ENCODE measurements at regions not wholly inside any gene's neighbourhood (a gene's known extent, or its start where the extent isn't known, plus 50 kb on each side); places are given as distances from the start of the nearest gene placed in this dataset.

- no peaks in the 10 kb centered on the region for H3K27me3 ChIP-seq
- H3K36me3 ChIP-seq = no peaks in the 10 kb centered on the region
- no peak overlapping the region for H3K27ac ChIP-seq
- H3K9me3 ChIP-seq = no peaks in the 10 kb centered on the region
- intact Hi-C loops (cut with DNase I) = loop anchor here (5.0 kb wide), 1 partner anchor 57 kb away; the partner anchor contains the start of gene GRAMD2B
- 36 to 67% methylated on average over 5 of the region's 5 CpGs for WGBS, 2 donors
- DNase-seq = no peak
- H3K4me3 ChIP-seq = no peak overlapping the region
- TF ChIP-seq POLR2A (IDR thresholded peaks at IDR 0.05) (no peak), POLR2AphosphoS5 (IDR thresholded peaks at IDR 0.05) (no peak), EP300 (IDR thresholded peaks at IDR 0.05) (no peak), CTCF (IDR thresholded peaks at IDR 0.05) (no peak)
- H3K4me1 ChIP-seq = peaks cover 0 to 21% (median 18%) of the 10 kb centered on the region in 4 donors
Measured at GRCh38 chr5:126365446-126366198, 57.6 kb upstream of the GRAMD2B start.

GRCh38 chr5:126366199-126366560 is 57.0 kb upstream of the GRAMD2B start:
- H3K27ac ChIP-seq = no peak overlapping the region
- 34 to 79% methylated on average over 1 of the region's 1 CpG for WGBS, 2 donors
- no peak for DNase-seq
- TF ChIP-seq EP300 (IDR thresholded peaks at IDR 0.05) (no peak), CTCF (IDR thresholded peaks at IDR 0.05) (no peak), POLR2AphosphoS5 (IDR thresholded peaks at IDR 0.05) (no peak), POLR2A (IDR thresholded peaks at IDR 0.05) (no peak)
- H3K4me1 ChIP-seq = peaks cover 0 to 24% (median 21%) of the 10 kb centered on the region in 4 donors
- H3K4me3 ChIP-seq = no peak overlapping the region
- no peaks in the 10 kb centered on the region for H3K36me3 ChIP-seq
- H3K27me3 ChIP-seq = no peaks in the 10 kb centered on the region
- H3K9me3 ChIP-seq = no peaks in the 10 kb centered on the region
- intact Hi-C loops (cut with DNase I) = loop anchor here (5.0 kb wide), 1 partner anchor 56 kb away; the partner anchor contains the start of gene GRAMD2B

DNA sequence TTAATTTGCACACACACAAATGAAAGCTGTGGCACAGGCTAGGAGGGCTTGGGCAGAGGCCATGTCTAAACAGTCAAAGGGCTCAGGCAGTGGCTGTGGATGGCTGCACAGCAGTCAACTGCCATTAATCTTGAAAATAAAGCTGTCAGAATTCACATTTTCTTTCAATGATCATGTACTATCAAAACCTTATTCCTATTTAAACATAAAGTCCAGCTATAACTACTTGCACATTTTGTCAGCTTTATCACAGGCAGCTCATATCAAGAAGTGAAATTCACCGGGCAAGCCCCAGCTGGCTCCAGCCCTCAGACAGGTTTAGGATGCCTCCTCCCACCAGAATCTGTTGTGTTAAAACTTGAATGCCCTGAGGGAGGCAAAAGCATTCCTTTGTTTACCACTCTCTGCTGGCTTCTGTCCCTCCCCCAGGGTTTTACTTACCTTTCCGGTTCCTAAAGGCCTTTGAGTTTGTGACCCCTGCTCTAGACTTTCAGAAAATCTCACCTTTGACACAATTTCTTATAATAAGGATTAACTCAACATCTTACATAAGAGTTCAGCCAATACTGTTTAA is 54.9 kb upstream of the GRAMD2B start:
- peak; percentile 75 for DNase-seq
- intact Hi-C loops (cut with DNase I) = loop anchor here (5.0 kb wide), 1 partner anchor 54 kb away; the partner anchor contains the start of gene GRAMD2B
- no peak for TF ChIP-seq EP300 (IDR thresholded peaks at IDR 0.05)
- TF ChIP-seq CTCF (IDR thresholded peaks at IDR 0.05) = no peak
- peak in 3 of 4 donors; percentile 21 to 37 (median 23) for TF ChIP-seq POLR2AphosphoS5 (IDR thresholded peaks at IDR 0.05)
- no peak for TF ChIP-seq POLR2A (IDR thresholded peaks at IDR 0.05)
- Histone ChIP-seq H3K9me3 (no peaks in the 10 kb centered on the region), H3K27ac (peak overlapping the region in 3 of 4 donors; percentile 26 to 59 (median 52)), H3K27me3 (no peaks in the 10 kb centered on the region), H3K36me3 (no peaks in the 10 kb centered on the region), H3K4me3 (no peak overlapping the region), H3K4me1 (peaks cover 0 to 24% (median 21%) of the 10 kb centered on the region in 4 donors)
- WGBS, 2 donors = 14 to 57% methylated on average over 2 of the region's 2 CpGs

DNA sequence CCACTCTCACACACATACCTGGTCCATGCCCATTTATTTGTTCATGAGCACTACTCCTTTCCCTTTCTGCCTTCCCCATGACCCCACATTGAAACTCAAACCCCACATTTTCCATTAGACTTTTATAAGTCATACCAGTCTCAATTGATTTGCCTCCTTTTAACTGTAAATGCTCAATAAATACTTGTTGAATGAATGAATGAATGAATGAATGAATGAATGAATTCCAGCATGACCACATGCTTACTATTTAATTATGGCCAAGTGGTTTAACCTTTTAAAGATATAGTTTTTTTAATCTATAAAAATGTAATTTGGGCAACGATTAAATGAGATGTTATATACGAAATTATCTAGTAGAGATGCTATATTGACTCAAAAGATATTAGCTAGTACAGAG is 54.1 kb upstream of the GRAMD2B start:
- 84 to 94% methylated on average over 2 of the region's 2 CpGs for WGBS, 2 donors
- intact Hi-C loops (cut with DNase I) = loop anchor here (5.0 kb wide), 1 partner anchor 53 kb away; the partner anchor contains the start of gene GRAMD2B
- DNase-seq = no peak
- Histone ChIP-seq H3K4me3 (no peak overlapping the region), H3K27ac (peak overlapping the region in 2 of 4 donors; percentile 52 to 59), H3K4me1 (peaks cover 0 to 24% (median 21%) of the 10 kb centered on the region in 4 donors), H3K36me3 (no peaks in the 10 kb centered on the region), H3K27me3 (no peaks in the 10 kb centered on the region), H3K9me3 (no peaks in the 10 kb centered on the region)
- TF ChIP-seq POLR2A (IDR thresholded peaks at IDR 0.05) (no peak), EP300 (IDR thresholded peaks at IDR 0.05) (no peak), POLR2AphosphoS5 (IDR thresholded peaks at IDR 0.05) (no peak), CTCF (IDR thresholded peaks at IDR 0.05) (no peak)

Data from sigmoid colon (tissue), 6 donors.